GM23248 (cell line): ENCODE measurements at regions not wholly inside any gene's neighbourhood (a gene's known extent, or its start where the extent isn't known, plus 50 kb on each side); places are given as distances from the start of the nearest gene placed in this dataset.
"Not testable (repeated sequence)": the region's sequence is repeated elsewhere in the genome, so short reads cannot be mapped to it uniquely, and the experiment has no call there.

ENCODE experiments used
- DNase-seq: peaks from one replicate; pipeline ENCODE4 v3.0.0-alpha.2; 2015
- H2AFZ ChIP-seq: fragments of 200-600 bp; sonication (generic); 2 replicates; pipeline ENCODE4 v1.6.1; 2016; ENCODE audit warnings: antibody characterized with exemption
- H3F3A ChIP-seq: fragments of 200-600 bp; sonication (generic); 2 replicates; pipeline ENCODE4 v1.6.1; 2016; ENCODE audit warnings: mild to moderate bottlenecking, antibody characterized with exemption, mixed run types; ENCODE audit not compliant: insufficient read depth
- H3K27ac ChIP-seq: fragments of 200-600 bp; sonication (generic); 2 replicates; pipeline ENCODE4 v1.5.1; 2016; ENCODE audit warnings: mild to moderate bottlenecking
- H3K27me3 ChIP-seq: fragments of 200-600 bp; sonication (generic); replicated peaks from 2 replicates; pipeline ENCODE4 v1.6.1; 2016; ENCODE audit warnings: mild to moderate bottlenecking; ENCODE audit not compliant: insufficient read depth
- H3K36me3 ChIP-seq: fragments of 200-600 bp; sonication (generic); 2 replicates; pipeline ENCODE4 v1.6.1; 2016; ENCODE audit warnings: low read depth, mild to moderate bottlenecking
- H3K4me1 ChIP-seq: fragments of 200-600 bp; sonication (generic); 2 replicates; pipeline ENCODE4 v1.6.1; 2016; ENCODE audit warnings: mild to moderate bottlenecking; ENCODE audit not compliant: insufficient read depth
- H3K4me2 ChIP-seq: fragments of 200-600 bp; sonication (generic); one replicate; pipeline ENCODE4 v1.6.1; 2016; ENCODE audit warnings: mild to moderate bottlenecking; ENCODE audit not compliant: unreplicated experiment
- H3K4me3 ChIP-seq: fragments of 200-600 bp; sonication (generic); 2 replicates; pipeline ENCODE4 v1.5.1; 2016; ENCODE audit warnings: mild to moderate bottlenecking
- H3K79me2 ChIP-seq: fragments of 200-600 bp; sonication (generic); 2 replicates; pipeline ENCODE4 v1.6.1; 2016; ENCODE audit warnings: mild to moderate bottlenecking; ENCODE audit not compliant: insufficient read depth
- H3K9ac ChIP-seq: fragments of 200-600 bp; sonication (generic); 2 replicates; pipeline ENCODE4 v1.6.1; 2016; ENCODE audit warnings: mild to moderate bottlenecking
- H3K9me2 ChIP-seq: fragments of 200-600 bp; sonication (generic); 2 replicates; pipeline ENCODE4 v1.6.1; 2016; ENCODE audit warnings: mixed run types, mild to moderate bottlenecking, moderate library complexity; ENCODE audit not compliant: insufficient read depth
- H3K9me3 ChIP-seq: fragments of 200-600 bp; sonication (generic); one replicate; pipeline ENCODE4 v1.6.1; 2017; ENCODE audit warnings: low read depth
- H4K20me1 ChIP-seq: fragments of 200-600 bp; sonication (generic); 2 replicates; pipeline ENCODE4 v1.6.0; 2016; ENCODE audit not compliant: insufficient read depth
- EZH2 ChIP-seq: fragments of 200-600 bp; sonication (generic); IDR thresholded peaks from 2 replicates; pipeline ENCODE4 v1.6.1; 2018; ENCODE audit warnings: antibody characterized with exemption, mild to moderate bottlenecking; ENCODE audit not compliant: insufficient read depth, poor library complexity, severe bottlenecking
- EZH2phosphoT487 ChIP-seq: fragments of 200-600 bp; sonication (generic); IDR thresholded peaks from 2 replicates; pipeline ENCODE4 v1.6.1; 2018; ENCODE audit warnings: antibody characterized with exemption, moderate library complexity, mild to moderate bottlenecking, low read depth; ENCODE audit not compliant: insufficient read depth
- WGBS, 2 experiments: methylation state at CpG; one replicate each; pipeline ENCODE4 v1.1.6; 2015 to 2017; ENCODE audit warnings: low lambda C conversion rate in 2 of 2, low coverage in 1 of 2; ENCODE audit errors: missing lambda C conversion rate in 2 of 2; 5-methylcytosine and 5-hydroxymethylcytosine counted together
- in situ Hi-C: fragments of 300-500 bp; cut with MboI; formaldehyde crosslinking; loops from 2 replicates; pipeline ENCODE4 v1.15.0; 2020

DNA sequence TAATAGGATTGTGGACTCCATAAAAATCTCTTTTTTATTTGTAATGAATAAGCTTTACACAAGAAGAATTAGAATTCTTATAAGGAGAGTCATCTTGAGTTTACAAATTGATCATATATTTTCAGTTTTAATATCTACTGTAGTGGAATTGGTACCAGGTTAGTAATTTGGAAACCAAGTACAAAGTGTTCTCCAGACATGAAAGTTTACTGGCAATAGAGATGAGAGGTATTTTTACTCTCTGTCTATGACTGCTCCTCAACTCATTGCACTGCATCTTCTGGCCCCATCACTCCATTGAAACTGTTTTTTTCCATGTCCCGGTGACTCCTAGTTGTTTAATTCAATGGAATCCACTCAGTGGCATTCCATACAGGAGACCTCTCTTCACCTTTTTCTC, 164.5 kb upstream of the SMIM30 start:
- Histone ChIP-seq H3K4me1 (peaks cover 25% of the 10 kb centered on the region), H3K27ac (no peak overlapping the region), H3K27me3 (no peaks in the 10 kb centered on the region), H3K79me2 (no peaks in the 10 kb centered on the region), H3K4me2 (no peak overlapping the region), H4K20me1 (no peaks in the 10 kb centered on the region), H3K9me3 (no peaks in the 10 kb centered on the region), H3K4me3 (no peak overlapping the region), H3F3A (no peaks in the 10 kb centered on the region), H3K9me2 (no peaks in the 10 kb centered on the region), H3K9ac (no peak overlapping the region), H3K36me3 (no peaks in the 10 kb centered on the region), H2AFZ (no peak overlapping the region)
- DNase-seq: no peak
- TF ChIP-seq EZH2phosphoT487: no peak
- TF ChIP-seq EZH2: no peak
- in situ Hi-C loops: no loop called here
- whole genome bisulfite sequencing, 2 experiments: 55 to 63% methylated on average over 1 of the region's 1 CpG

DNA sequence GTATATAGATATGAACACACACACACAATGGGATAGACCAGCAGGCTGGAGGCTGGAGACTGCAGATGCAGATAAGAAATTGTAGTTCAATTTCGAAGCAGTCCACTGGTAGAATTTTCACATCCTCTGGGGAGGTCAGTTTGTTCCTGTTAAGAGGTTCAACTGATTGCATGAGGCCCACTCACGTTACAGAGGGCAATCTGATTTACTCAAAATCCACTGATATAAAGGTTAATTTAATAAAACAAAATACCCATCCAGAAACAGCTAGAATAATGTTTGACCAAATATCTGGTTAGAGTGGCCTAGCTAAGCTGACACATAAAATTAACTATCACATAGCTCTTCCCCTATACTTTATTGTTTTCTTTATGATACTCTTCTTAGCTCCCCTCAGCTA, 162.9 kb upstream of the SMIM30 start:
- WGBS, 2 experiments: 26 to 35% methylated on average over 2 of the region's 2 CpGs
- Histone ChIP-seq H2AFZ (no peak overlapping the region), H3K9me2 (no peaks in the 10 kb centered on the region), H3K9ac (no peak overlapping the region), H3F3A (no peaks in the 10 kb centered on the region), H3K4me3 (no peak overlapping the region), H3K9me3 (no peaks in the 10 kb centered on the region), H3K4me1 (peaks cover 25% of the 10 kb centered on the region), H4K20me1 (no peaks in the 10 kb centered on the region), H3K4me2 (no peak overlapping the region), H3K36me3 (no peaks in the 10 kb centered on the region), H3K27ac (no peak overlapping the region), H3K79me2 (no peaks in the 10 kb centered on the region), H3K27me3 (no peaks in the 10 kb centered on the region)
- no peak for TF ChIP-seq EZH2
- TF ChIP-seq EZH2phosphoT487: no peak
- in situ Hi-C loops: no loop called here
- no peak for DNase-seq

DNA sequence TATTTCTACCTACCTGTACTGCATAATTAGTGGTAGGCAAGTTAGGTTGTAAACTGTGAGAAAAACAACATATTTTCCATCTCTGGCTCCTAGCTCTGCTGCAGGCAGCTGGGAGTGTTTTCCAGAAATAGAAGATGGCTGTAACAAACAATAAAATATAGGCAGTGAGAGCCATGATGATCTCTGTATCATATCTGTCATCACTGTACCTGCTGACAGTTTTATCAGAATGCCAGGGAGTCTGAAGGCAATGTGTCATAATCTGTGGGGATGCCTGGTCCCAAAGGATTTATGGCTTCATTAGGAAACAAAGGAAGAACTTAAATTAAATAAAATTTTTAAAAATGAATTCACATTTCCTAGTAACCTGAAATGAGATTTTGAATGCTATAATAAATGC, 160.9 kb upstream of the SMIM30 start:
- in situ Hi-C loops: no loop called here

GRCh38 chr7:113270790-113271189, 152.4 kb upstream of the SMIM30 start:
- Histone ChIP-seq H3K4me1 (peaks cover 14% of the 10 kb centered on the region), H3F3A (peaks cover 21% of the 10 kb centered on the region; the same call in 1 of the 2 replicates), H3K4me3 (no peak overlapping the region), H3K27me3 (no peaks in the 10 kb centered on the region), H3K4me2 (no peak overlapping the region), H3K79me2 (no peaks in the 10 kb centered on the region), H4K20me1 (no peaks in the 10 kb centered on the region), H3K9me3 (peaks cover 4% of the 10 kb centered on the region), H3K27ac (no peak overlapping the region), H3K9me2 (no peaks in the 10 kb centered on the region), H3K36me3 (no peaks in the 10 kb centered on the region), H3K9ac (no peak overlapping the region), H2AFZ (no peak overlapping the region)
- 32 to 41% methylated on average over 2 of the region's 2 CpGs for WGBS, 2 experiments
- TF ChIP-seq EZH2phosphoT487: no peak
- TF ChIP-seq EZH2: no peak
- in situ Hi-C loops: no loop called here
- no peak for DNase-seq

More for the DNA sequence above, 160.9 kb upstream of the SMIM30 start:
- DNase-seq: no peak
- H3K9me3 ChIP-seq: no peaks in the 10 kb centered on the region
- no peaks in the 10 kb centered on the region for H4K20me1 ChIP-seq
- H3F3A ChIP-seq: no peaks in the 10 kb centered on the region
- no peak overlapping the region for H3K4me3 ChIP-seq
- no peak overlapping the region for H2AFZ ChIP-seq
- H3K27ac ChIP-seq: no peak overlapping the region
- H3K36me3 ChIP-seq: no peaks in the 10 kb centered on the region
- H3K4me1 ChIP-seq: peaks cover 11% of the 10 kb centered on the region
- H3K79me2 ChIP-seq: no peaks in the 10 kb centered on the region
- H3K9ac ChIP-seq: no peak overlapping the region
- TF ChIP-seq EZH2: no peak
- TF ChIP-seq EZH2phosphoT487: no peak
- H3K27me3 ChIP-seq: no peaks in the 10 kb centered on the region
- H3K4me2 ChIP-seq: no peak overlapping the region
- no peaks in the 10 kb centered on the region for H3K9me2 ChIP-seq

DNA sequence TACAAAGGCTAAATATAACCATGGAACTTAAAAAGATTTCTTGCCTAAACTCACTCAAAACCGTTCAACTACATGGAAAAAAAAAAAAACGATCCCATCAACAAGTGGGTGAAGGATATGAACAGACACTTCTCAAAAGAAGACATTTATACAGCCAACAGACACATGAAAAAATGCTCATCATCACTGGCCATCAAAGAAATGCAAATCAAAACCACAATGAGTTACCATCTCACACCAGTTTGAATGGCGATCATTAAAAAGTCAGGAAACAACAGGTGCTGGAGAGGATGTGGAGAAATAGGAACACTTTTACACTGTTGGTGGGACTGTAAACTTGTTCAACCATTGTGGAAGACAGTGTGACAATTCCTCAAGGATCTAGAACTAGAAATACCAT, 151.2 kb upstream of the SMIM30 start:
- in situ Hi-C loops, H3K27ac ChIP-seq: not testable (repeated sequence)
- WGBS, 2 experiments: 52 to 62% methylated on average over 3 of the region's 3 CpGs

More for the DNA sequence above, 151.2 kb upstream of the SMIM30 start:
- H3K9ac ChIP-seq, H3K4me2 ChIP-seq, H3K9me3 ChIP-seq, H3K27me3 ChIP-seq, DNase-seq, H3K36me3 ChIP-seq, H3K4me3 ChIP-seq, H3K79me2 ChIP-seq, H2AFZ ChIP-seq, H4K20me1 ChIP-seq, H3K9me2 ChIP-seq: not testable (repeated sequence)
- Histone ChIP-seq H3F3A (peaks cover 21% of the 10 kb centered on the region; the same call in 1 of the 2 replicates), H3K4me1 (peaks cover 14% of the 10 kb centered on the region)
